ENCODE measurements at regions not wholly inside any gene's neighbourhood (a gene's known extent, or its start where the extent isn't known, plus 50 kb on each side); places are given as distances from the start of the nearest gene placed in this dataset.
"Not testable (repeated sequence)": the region's sequence is repeated elsewhere in the genome, so short reads cannot be mapped to it uniquely, and the experiment has no call there.

- H3K4me1 ChIP-seq (ENCODE audit: control insufficient read depth, low read length) = peaks cover 8% of the 10 kb centered on the region
- H3K79me2 ChIP-seq (ENCODE audit: control insufficient read depth, low read length) = no peaks in the 10 kb centered on the region
Measured at GRCh38 chr7:76133164-76133775, 68.4 kb upstream of the SRRM3 start.

GRCh38 chr7:76133839-76134238, 67.9 kb upstream of the SRRM3 start:
- Histone ChIP-seq H3K9me3 (ENCODE audit: control insufficient read depth, insufficient read depth, low read length) (no peaks in the 10 kb centered on the region), H3K27me3 (ENCODE audit: control insufficient read depth, low read length) (peaks cover 17% of the 10 kb centered on the region), H3K4me3 (ENCODE audit: low read length) (no peak overlapping the region), H3F3A (ENCODE audit: control insufficient read depth, insufficient read depth) (no peaks in the 10 kb centered on the region), H3K79me2 (ENCODE audit: control insufficient read depth, low read length) (no peaks in the 10 kb centered on the region), H3K9me2 (replicated peaks; ENCODE audit: control insufficient read depth, low read length) (no peaks in the 10 kb centered on the region), H3K4me2 (ENCODE audit: low read length) (no peak overlapping the region), H3K27ac (ENCODE audit: low read depth, low read length) (no peak overlapping the region), H4K20me1 (ENCODE audit: control insufficient read depth, insufficient read depth, low read depth, low read length) (no peaks in the 10 kb centered on the region), H3K4me1 (ENCODE audit: control insufficient read depth, low read length) (peaks cover 8% of the 10 kb centered on the region), H3K36me3 (ENCODE audit: control insufficient read depth, low read length) (no peaks in the 10 kb centered on the region)
- TF ChIP-seq EZH2phosphoT487 (IDR thresholded peaks at IDR 0.05; ENCODE audit: borderline replicate concordance, low read length) = no peak
- TF ChIP-seq, protein P1, sequence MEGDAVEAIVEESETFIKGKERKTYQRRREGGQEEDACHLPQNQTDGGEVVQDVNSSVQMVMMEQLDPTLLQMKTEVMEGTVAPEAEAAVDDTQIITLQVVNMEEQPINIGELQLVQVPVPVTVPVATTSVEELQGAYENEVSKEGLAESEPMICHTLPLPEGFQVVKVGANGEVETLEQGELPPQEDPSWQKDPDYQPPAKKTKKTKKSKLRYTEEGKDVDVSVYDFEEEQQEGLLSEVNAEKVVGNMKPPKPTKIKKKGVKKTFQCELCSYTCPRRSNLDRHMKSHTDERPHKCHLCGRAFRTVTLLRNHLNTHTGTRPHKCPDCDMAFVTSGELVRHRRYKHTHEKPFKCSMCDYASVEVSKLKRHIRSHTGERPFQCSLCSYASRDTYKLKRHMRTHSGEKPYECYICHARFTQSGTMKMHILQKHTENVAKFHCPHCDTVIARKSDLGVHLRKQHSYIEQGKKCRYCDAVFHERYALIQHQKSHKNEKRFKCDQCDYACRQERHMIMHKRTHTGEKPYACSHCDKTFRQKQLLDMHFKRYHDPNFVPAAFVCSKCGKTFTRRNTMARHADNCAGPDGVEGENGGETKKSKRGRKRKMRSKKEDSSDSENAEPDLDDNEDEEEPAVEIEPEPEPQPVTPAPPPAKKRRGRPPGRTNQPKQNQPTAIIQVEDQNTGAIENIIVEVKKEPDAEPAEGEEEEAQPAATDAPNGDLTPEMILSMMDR (IDR thresholded peaks at IDR 0.05; ENCODE audit: low read depth, low read length, poor library complexity, severe bottlenecking) = no peak

More at GRCh38 chr7:76133164-76133775, 68.4 kb upstream of the SRRM3 start:
- Histone ChIP-seq H3K9me2 (replicated peaks; ENCODE audit: control insufficient read depth, low read length) (no peaks in the 10 kb centered on the region), H3K27ac (ENCODE audit: low read depth, low read length) (no peak overlapping the region), H3F3A (ENCODE audit: control insufficient read depth, insufficient read depth) (no peaks in the 10 kb centered on the region), H4K20me1 (ENCODE audit: control insufficient read depth, insufficient read depth, low read depth, low read length) (no peaks in the 10 kb centered on the region), H3K4me3 (ENCODE audit: low read length) (no peak overlapping the region), H3K9me3 (ENCODE audit: control insufficient read depth, insufficient read depth, low read length) (no peaks in the 10 kb centered on the region), H3K4me2 (ENCODE audit: low read length) (no peak overlapping the region), H3K36me3 (ENCODE audit: control insufficient read depth, low read length) (no peaks in the 10 kb centered on the region), H3K27me3 (ENCODE audit: control insufficient read depth, low read length) (peaks cover 12% of the 10 kb centered on the region)
- TF ChIP-seq, protein P1 (IDR thresholded peaks at IDR 0.05; ENCODE audit: low read depth, low read length, poor library complexity, severe bottlenecking) = no peak
- TF ChIP-seq EZH2phosphoT487 (IDR thresholded peaks at IDR 0.05; ENCODE audit: borderline replicate concordance, low read length) = no peak

DNA sequence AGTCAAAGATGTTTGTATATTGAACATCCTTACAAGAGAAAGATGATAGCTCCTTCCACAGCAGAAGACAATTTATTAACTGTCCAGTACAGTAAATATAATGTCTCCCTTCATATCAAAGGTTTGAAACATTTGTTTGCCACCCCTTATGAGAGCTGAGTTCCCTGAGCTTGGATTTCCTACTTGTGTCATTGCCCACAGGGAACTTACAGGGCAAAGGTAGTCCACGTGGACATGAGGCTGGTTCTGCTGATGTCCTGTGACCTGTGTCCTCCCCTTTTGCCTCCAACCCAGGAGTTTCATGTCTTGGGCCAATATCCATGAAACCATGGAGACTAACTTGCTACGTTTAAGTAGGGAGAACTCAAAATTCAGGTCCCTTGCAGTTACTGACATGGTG, 66.4 kb upstream of the SRRM3 start:
- H3K9me3 ChIP-seq (ENCODE audit: control insufficient read depth, insufficient read depth, low read length); H4K20me1 ChIP-seq (ENCODE audit: control insufficient read depth, insufficient read depth, low read depth, low read length); H3K79me2 ChIP-seq (ENCODE audit: control insufficient read depth, low read length); H3K27ac ChIP-seq (ENCODE audit: low read depth, low read length); H3K36me3 ChIP-seq (ENCODE audit: control insufficient read depth, low read length); H3K4me2 ChIP-seq (ENCODE audit: low read length); H3K4me1 ChIP-seq (ENCODE audit: control insufficient read depth, low read length); H3F3A ChIP-seq (ENCODE audit: control insufficient read depth, insufficient read depth); H3K4me3 ChIP-seq (ENCODE audit: low read length); H3K9me2 ChIP-seq (replicated peaks; ENCODE audit: control insufficient read depth, low read length): not testable (repeated sequence)
- H3K27me3 ChIP-seq (ENCODE audit: control insufficient read depth, low read length) = peaks cover 28% of the 10 kb centered on the region

DNA sequence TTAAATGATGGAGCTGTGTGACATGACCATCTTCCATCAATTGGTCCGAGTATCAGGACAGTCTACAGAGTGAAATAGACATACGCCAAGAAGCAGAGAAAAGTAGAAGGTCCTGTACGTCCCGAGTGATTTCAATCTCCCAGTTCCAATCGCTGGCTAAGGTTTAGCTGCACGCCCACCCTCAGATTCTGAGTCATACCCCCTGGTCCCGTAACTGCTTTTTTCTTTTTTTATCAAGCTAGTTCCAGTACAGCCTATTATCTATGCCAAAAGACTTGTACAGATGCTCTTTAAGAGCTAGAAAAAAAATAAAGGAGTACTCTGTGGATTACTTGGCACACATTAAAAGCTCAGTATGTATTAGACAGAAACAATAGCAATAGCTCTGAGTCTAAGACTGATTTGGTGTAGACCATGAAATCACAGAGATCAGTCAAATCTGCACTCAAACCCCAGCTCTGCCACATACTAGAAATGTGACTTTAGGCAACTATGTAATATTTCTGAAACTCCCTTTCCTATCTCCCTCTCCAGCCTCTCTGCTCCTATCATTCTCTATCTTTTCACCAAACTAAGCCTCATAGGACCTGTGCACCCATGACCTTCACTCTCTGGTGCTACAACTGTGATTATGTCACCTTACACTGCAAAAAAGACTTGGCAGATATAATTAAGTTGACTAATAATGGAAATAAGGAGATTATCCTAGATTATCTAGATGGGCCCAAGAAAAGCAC, 63.0 kb upstream of the SRRM3 start:
- H3K4me3 ChIP-seq (ENCODE audit: low read length); H3K9me3 ChIP-seq (ENCODE audit: control insufficient read depth, insufficient read depth, low read length); H3K27ac ChIP-seq (ENCODE audit: low read depth, low read length); H3K79me2 ChIP-seq (ENCODE audit: control insufficient read depth, low read length); H3K9me2 ChIP-seq (replicated peaks; ENCODE audit: control insufficient read depth, low read length); H3K36me3 ChIP-seq (ENCODE audit: control insufficient read depth, low read length); H3K4me2 ChIP-seq (ENCODE audit: low read length); H3K4me1 ChIP-seq (ENCODE audit: control insufficient read depth, low read length); H4K20me1 ChIP-seq (ENCODE audit: control insufficient read depth, insufficient read depth, low read depth, low read length); H3F3A ChIP-seq (ENCODE audit: control insufficient read depth, insufficient read depth): not testable (repeated sequence)
- H3K27me3 ChIP-seq (ENCODE audit: control insufficient read depth, low read length) = peaks cover 31% of the 10 kb centered on the region

Data from DOHH2 (cell line).